Upper lobe of left lung (tissue), 6 donors: ENCODE measurements at regions not wholly inside any gene's neighbourhood (a gene's known extent, or its start where the extent isn't known, plus 50 kb on each side); places are given as distances from the start of the nearest gene placed in this dataset.

Source experiments
- ATAC-seq, 2 donors: fragments of 200-7000 bp; cut with Tn5 transposase; one replicate each; pipeline ENCODE4 v1.9.1; 2022; ENCODE audit warnings: mild to moderate bottlenecking in 2 of 2, moderate library complexity in 2 of 2; ENCODE audit not compliant: low FRiP score in 2 of 2
- DNase-seq, 2 donors: peaks; one replicate each; pipeline ENCODE4 v3.0.0-alpha.2; 2019 to 2020
- H3K27ac ChIP-seq, 4 donors: fragments of 200-600 bp; sonication (generic); one replicate each; pipeline ENCODE4 v1.5.1; 2016 to 2019
- H3K27me3 ChIP-seq, 4 donors: fragments of 200-600 bp; sonication (generic); one replicate each; pipeline ENCODE4 v1.5.1; 2017 to 2019
- H3K36me3 ChIP-seq, 4 donors: fragments of 200-600 bp; sonication (generic); one replicate each; pipeline ENCODE4 v1.5.1; 2016 to 2019
- H3K4me1 ChIP-seq, 4 donors: fragments of 200-600 bp; sonication (generic); one replicate each; pipeline ENCODE4 v1.5.1; 2018 to 2019
- H3K4me3 ChIP-seq, 4 donors: fragments of 200-600 bp; sonication (generic); one replicate each; pipeline ENCODE4 v1.5.1; 2017 to 2019; ENCODE audit warnings: mild to moderate bottlenecking in 2 of 4, moderate library complexity in 1 of 4
- H3K9me3 ChIP-seq, 4 donors: fragments of 200-600 bp; sonication (generic); one replicate each; pipeline ENCODE4 v1.5.1; 2018 to 2019
- EP300 ChIP-seq, 4 donors: sonication (generic); formaldehyde crosslinking; IDR thresholded peaks; one replicate each; pipeline ENCODE4 v1.5.1; 2017; ENCODE audit warnings: antibody characterized with exemption in 4 of 4, control low read depth in 2 of 4
- POLR2A ChIP-seq, 4 donors: fragments of 450-650 bp; IDR thresholded peaks; one replicate each; pipeline ENCODE4 v1.5.1; 2016 to 2017; ENCODE audit warnings: antibody characterized with exemption in 4 of 4, mild to moderate bottlenecking in 2 of 4
- POLR2AphosphoS5 ChIP-seq, 2 donors: sonication (generic); formaldehyde crosslinking; IDR thresholded peaks; one replicate each; pipeline ENCODE4 v1.5.1; 2017; ENCODE audit warnings: antibody characterized with exemption in 2 of 2
- WGBS, 2 donors: methylation state at CpG; one replicate each; pipeline ENCODE4 v1.1.5; 2017 to 2018; 5-methylcytosine and 5-hydroxymethylcytosine counted together
- TF ChIP-seq, protein P1 (sequence below), 6 experiments: fragments of 450-650 bp in 4 of 6; fragments of 200-600 bp in 2 of 6; sonication (generic) in 2 of 6; IDR thresholded peaks; one replicate each; pipeline ENCODE4 v1.5.1; 2016 to 2019; ENCODE audit warnings: antibody characterized with exemption in 6 of 6
- donor health status: DM: no; HTN: no; CAD: no; lungs with moderate emphysema.
- donor health status: DM: no; HTN: yes; CAD: no; lungs with severe emphysema.

DNA sequence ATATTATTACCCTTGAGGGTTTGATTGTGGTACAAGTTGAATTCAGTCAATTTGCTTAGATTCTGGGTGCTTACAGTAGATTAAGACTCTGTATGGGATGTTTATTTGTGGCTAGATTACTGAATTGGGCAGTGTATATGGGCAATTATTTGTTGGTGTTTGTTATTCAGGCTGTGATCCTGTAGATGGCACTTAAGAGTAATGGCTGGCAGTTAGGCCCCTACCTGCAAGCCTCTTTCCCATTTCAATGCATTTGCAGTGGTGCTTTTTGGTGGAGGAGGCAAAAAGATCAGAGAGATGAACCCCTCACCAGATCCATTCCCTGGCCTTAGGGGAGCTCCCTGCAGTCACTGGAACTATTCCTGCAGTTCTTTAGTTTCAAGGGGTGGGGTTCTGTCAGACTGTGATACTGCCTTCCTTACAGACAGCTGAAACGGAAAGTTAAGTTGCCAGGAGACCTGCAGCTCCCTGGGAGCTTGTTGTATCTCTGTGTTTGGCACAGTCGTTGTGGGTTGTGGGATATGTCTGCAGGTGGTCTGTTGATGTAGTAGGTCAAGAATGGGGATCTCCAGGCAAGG lies 199.5 kb downstream of the AASDHPPT start:
- ATAC-seq (no peak), DNase-seq (no peak)
- no peaks in the 10 kb centered on the region for H3K9me3 ChIP-seq
- H3K4me1 ChIP-seq: no peaks in the 10 kb centered on the region
- TF ChIP-seq, protein P1, sequence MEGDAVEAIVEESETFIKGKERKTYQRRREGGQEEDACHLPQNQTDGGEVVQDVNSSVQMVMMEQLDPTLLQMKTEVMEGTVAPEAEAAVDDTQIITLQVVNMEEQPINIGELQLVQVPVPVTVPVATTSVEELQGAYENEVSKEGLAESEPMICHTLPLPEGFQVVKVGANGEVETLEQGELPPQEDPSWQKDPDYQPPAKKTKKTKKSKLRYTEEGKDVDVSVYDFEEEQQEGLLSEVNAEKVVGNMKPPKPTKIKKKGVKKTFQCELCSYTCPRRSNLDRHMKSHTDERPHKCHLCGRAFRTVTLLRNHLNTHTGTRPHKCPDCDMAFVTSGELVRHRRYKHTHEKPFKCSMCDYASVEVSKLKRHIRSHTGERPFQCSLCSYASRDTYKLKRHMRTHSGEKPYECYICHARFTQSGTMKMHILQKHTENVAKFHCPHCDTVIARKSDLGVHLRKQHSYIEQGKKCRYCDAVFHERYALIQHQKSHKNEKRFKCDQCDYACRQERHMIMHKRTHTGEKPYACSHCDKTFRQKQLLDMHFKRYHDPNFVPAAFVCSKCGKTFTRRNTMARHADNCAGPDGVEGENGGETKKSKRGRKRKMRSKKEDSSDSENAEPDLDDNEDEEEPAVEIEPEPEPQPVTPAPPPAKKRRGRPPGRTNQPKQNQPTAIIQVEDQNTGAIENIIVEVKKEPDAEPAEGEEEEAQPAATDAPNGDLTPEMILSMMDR (IDR thresholded peaks at IDR 0.05): no peak
- TF ChIP-seq EP300 (IDR thresholded peaks at IDR 0.05) (no peak), POLR2A (IDR thresholded peaks at IDR 0.05) (no peak), POLR2AphosphoS5 (IDR thresholded peaks at IDR 0.05) (no peak)
- no peaks in the 10 kb centered on the region for H3K36me3 ChIP-seq
- WGBS, 2 donors: 51% methylated on average over 2 of the region's 2 CpGs; no CpG with 5 or more reads in 1 of the 2 donors
- no peaks in the 10 kb centered on the region for H3K27me3 ChIP-seq
- H3K4me3 ChIP-seq: no peak overlapping the region
- H3K27ac ChIP-seq: no peak overlapping the region

DNA sequence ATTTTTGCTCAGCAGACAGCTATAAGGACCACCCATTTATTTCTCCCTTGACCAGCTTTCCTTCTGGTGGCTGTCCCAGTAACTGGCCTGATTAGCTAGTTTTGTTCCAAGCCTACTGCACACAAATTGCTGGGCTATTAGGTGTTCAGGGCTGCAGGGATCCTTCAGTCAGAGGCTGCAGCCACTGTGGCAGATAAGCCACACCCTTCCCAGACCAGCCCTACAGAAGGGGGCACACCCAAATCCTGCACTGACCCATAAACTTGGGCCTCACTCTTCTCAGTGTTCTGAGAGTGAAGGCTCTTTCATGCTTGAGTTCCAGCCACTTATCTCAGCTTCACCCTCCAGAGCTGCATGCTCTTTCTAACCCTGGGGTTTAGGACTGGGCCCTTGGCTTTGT lies 200.0 kb downstream of the AASDHPPT start:
- TF ChIP-seq, protein P1 (IDR thresholded peaks at IDR 0.05): no peak
- TF ChIP-seq EP300 (IDR thresholded peaks at IDR 0.05): no peak
- TF ChIP-seq POLR2A (IDR thresholded peaks at IDR 0.05): no peak
- TF ChIP-seq POLR2AphosphoS5 (IDR thresholded peaks at IDR 0.05): no peak
- DNase-seq: no peak
- H3K27me3 ChIP-seq: no peaks in the 10 kb centered on the region
- no peak overlapping the region for H3K27ac ChIP-seq
- ATAC-seq: no peak
- H3K36me3 ChIP-seq: no peaks in the 10 kb centered on the region
- H3K4me1 ChIP-seq: no peaks in the 10 kb centered on the region
- no peaks in the 10 kb centered on the region for H3K9me3 ChIP-seq
- no peak overlapping the region for H3K4me3 ChIP-seq

GRCh38 chr11:106278391-106278790 lies 200.9 kb downstream of the AASDHPPT start:
- TF ChIP-seq POLR2A (IDR thresholded peaks at IDR 0.05) (no peak), EP300 (IDR thresholded peaks at IDR 0.05) (no peak), POLR2AphosphoS5 (IDR thresholded peaks at IDR 0.05) (no peak)
- TF ChIP-seq, protein P1 (IDR thresholded peaks at IDR 0.05): no peak
- DNase-seq (no peak), ATAC-seq (no peak)
- Histone ChIP-seq H3K4me1 (no peaks in the 10 kb centered on the region), H3K27me3 (no peaks in the 10 kb centered on the region), H3K27ac (no peak overlapping the region), H3K4me3 (no peak overlapping the region), H3K36me3 (no peaks in the 10 kb centered on the region), H3K9me3 (no peaks in the 10 kb centered on the region)

GRCh38 chr11:106280036-106280435 lies 202.6 kb downstream of the AASDHPPT start:
- Histone ChIP-seq H3K27ac (no peak overlapping the region), H3K4me3 (no peak overlapping the region), H3K36me3 (no peaks in the 10 kb centered on the region), H3K27me3 (no peaks in the 10 kb centered on the region), H3K4me1 (no peaks in the 10 kb centered on the region), H3K9me3 (no peaks in the 10 kb centered on the region)
- DNase-seq (no peak), ATAC-seq (no peak)
- no peak for TF ChIP-seq EP300 (IDR thresholded peaks at IDR 0.05)
- TF ChIP-seq POLR2A (IDR thresholded peaks at IDR 0.05): no peak
- TF ChIP-seq POLR2AphosphoS5 (IDR thresholded peaks at IDR 0.05): no peak
- TF ChIP-seq, protein P1 (IDR thresholded peaks at IDR 0.05): no peak
- WGBS, 2 donors: 23 to 48% methylated on average over 1 of the region's 1 CpG

DNA sequence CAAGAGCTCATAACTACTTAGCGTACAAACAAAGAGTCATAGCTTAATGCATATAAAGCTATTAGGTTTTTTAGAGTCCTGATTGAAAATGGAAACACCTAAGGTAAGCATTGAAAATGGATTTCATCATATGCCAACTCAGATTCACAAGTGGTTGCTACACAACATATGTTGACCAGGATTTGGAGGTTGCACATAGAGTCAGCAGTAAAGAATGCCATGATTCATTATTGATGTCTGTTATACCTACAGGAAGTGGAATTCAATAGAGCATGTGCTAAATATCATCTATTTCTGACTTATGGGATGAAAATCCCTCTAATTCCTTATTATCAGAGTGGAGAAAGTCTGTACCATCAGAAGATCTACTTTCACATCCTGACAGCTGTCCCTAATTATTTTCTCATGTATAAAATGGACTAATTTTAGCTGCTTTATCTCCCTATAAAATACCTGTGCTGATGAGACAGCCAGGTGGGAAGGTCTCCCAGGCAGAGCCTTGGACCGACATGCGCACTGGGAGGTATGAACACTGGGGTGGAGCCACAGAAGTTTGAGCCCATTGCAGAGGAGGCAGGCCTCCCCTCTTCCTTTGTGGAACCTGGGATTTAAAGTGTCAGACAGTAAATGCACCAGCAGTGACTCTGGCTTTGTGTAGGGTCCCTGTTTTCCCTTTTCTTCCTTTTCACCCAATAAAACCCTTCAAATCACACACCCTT lies 204.2 kb downstream of the AASDHPPT start:
- WGBS, 2 donors: 94% methylated on average over 3 of the region's 3 CpGs
- Histone ChIP-seq H3K27me3 (no peaks in the 10 kb centered on the region), H3K36me3 (no peaks in the 10 kb centered on the region), H3K4me3 (no peak overlapping the region), H3K4me1 (no peaks in the 10 kb centered on the region), H3K9me3 (no peaks in the 10 kb centered on the region), H3K27ac (no peak overlapping the region)
- TF ChIP-seq POLR2A (IDR thresholded peaks at IDR 0.05): no peak
- TF ChIP-seq, protein P1 (IDR thresholded peaks at IDR 0.05): no peak
- no peak for TF ChIP-seq POLR2AphosphoS5 (IDR thresholded peaks at IDR 0.05)
- TF ChIP-seq EP300 (IDR thresholded peaks at IDR 0.05): no peak
- ATAC-seq (no peak), DNase-seq (no peak)
